IPS-NIHi11 (cell line): ENCODE measurements at regions not wholly inside any gene's neighbourhood (a gene's known extent, or its start where the extent isn't known, plus 50 kb on each side); places are given as distances from the start of the nearest gene placed in this dataset.
A peak's percentile ranks its signal among the peaks of the same experiment; 100 is the strongest.

Experiments
- DNase-seq: peaks from one replicate; pipeline ENCODE4 v3.0.0; 2012; ENCODE audit warnings: mixed read lengths, low spot score

GRCh38 chr5:4882186-4882585 lies 257.9 kb upstream of the ADAMTS16 start:
- no peak for DNase-seq

GRCh38 chr5:4883360-4883759 lies 256.8 kb upstream of the ADAMTS16 start:
- DNase-seq = no peak

DNA sequence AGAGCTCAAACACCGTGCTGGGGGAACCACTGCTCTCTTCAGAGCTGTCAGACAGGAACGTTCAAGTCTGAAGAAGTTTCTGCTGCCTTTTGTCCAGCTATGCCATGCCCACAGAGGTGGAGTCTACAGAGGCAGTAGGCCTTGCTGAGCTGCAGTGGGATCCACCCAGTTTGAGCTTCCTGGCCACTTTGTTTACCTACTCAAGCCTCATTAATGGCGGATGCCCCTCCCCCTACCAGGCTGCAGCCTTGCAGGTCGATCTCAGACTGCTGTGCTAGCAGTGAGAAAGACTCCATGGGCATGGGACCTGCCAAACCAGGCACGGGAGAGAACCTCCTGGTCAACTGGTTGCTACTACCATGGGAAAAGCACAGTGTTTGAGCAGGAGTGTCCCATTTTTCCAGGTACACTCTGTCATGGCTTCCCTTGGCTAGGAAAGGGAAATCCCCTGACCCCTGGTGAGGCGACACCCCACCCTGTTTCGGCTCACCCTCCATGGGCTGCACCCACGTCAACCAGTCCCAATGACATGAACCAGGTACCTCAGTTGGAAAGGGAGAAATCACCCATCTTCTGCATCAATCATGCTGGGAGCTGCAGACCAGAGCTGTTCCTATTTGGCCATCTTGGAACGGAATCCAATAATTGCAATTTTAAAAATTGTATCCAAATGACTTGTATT lies 246.9 kb upstream of the ADAMTS16 start:
- DNase-seq = no peak

- no peak for DNase-seq
These were observed 243.8 kb upstream of the ADAMTS16 start for GRCh38 chr5:4896328-4896727.

DNA sequence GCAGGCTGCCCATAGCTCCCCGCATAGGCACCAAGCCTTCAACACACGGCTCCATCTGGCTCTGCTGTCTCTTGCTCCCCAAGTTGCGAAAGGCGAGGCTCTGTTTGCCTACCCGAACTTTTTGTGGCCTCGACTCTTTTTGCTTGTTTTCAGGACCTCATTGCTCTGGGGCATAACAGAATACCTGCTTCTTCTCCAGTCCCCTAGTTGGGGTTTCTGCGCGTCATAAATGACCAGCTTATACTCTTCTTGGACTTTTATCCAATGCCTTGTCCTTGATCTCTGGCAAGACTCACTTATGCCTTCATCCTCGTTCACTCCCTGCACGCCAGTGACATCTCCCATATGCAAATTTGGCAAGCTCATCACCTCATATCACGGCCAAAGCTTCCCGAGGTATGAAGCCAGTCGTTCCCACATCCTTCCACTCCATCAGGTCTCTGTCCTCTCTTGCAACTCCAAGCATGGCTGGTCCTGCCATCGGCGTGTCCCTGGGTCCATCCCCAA lies 238.8 kb upstream of the ADAMTS16 start:
- no peak for DNase-seq

GRCh38 chr5:4901924-4902323 lies 238.2 kb upstream of the ADAMTS16 start:
- no peak for DNase-seq

DNA sequence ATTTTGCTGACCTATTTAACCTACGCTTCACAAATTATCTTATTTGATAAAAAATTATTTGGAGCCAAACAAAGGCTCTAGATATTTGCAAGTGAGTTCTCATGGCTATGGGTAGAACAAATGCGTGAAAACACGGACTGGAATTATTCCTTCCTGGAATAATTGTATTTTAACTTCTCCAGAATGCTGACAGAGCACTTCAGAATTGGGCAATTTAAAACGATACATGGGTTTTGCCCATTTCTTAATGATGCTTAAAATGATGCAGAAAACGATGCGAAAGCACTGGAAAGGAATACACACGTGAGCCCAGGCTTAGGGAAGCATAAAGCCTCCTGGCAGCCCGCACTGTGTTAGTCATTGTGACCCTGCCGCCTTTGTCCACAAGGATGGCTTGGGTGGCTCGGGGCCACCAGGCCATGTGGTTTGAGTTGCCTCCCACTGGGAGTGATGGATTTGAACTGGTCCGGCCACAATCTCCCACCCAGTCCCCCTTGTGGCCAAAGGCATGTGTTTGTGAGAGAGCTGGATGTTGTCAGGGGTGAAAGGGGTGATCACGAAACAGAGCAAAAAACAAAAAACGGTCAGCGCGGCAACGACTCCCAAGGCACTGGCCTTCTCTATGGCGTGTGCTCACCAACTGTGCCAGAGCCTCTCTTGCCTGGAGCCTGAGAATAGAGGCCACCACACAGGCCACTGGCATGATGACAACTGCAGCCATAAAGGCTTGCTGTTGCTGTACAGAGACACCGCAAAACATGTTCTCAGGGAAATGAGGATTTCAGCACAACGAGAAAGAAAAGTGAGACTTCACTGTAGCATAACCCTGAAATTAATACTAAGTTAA lies 234.2 kb upstream of the ADAMTS16 start:
- DNase-seq = peak; percentile 23

GRCh38 chr5:4906786-4907185 lies 233.3 kb upstream of the ADAMTS16 start:
- no peak for DNase-seq

DNA sequence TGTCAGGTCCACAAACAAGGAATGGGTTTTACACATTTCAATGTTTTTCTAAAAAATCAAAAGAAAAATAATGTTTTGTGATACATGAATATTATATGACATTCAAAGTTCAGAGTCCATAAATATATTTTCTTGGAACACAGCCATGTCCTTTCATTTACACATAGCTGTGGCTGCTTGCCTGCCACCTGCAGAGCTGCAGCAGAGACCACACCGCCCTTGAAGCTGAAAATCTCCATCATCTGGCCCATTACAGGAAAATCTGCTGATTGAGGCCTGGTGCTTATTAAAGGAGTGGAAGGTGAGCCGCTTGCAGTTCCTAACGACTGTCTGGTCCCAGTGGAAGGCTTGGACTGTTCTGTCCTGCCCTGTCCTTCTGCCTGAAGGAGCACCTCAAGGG lies 232.6 kb upstream of the ADAMTS16 start:
- no peak for DNase-seq

GRCh38 chr5:4909086-4909485 lies 231.0 kb upstream of the ADAMTS16 start:
- no peak for DNase-seq

GRCh38 chr5:4911646-4912403 lies 228.3 kb upstream of the ADAMTS16 start:
- no peak for DNase-seq

DNA sequence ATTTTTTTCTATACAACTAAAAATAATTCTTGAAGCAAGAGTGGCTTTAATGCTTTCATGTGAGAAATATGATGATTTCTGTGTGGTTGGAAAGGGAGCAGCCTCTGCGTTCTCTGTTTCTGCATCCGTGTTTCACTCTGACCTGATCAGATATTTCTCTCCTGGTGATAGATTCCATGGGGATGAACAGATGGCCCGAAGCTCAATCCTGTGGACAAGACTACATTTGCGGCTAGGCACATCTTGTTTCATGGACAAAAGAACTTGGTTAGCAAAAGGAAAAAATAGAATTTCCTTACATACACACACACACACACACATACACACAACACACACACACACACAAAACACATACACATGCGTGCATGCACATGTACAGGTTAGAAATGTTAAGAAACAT lies 218.2 kb upstream of the ADAMTS16 start:
- DNase-seq = no peak

DNA sequence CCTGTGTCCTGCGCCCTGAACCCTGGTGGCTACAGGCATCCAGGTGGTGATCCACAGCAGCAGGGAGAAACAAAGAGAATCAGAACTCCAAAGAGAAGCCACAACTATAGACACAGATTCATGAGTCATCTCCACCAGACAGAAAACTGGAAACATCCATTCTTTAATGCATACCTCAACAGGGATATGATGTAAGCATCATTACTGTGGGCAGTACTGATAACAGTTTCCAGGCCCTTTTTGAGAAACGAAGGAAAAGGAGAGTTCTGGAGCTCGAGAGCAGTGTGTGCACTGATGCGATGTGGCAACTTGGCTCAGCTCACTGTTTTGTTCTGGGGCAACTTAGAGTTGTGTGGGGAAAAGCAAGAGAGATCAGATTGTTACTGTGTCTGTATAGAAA lies 215.6 kb upstream of the ADAMTS16 start:
- DNase-seq = no peak

GRCh38 chr5:4927097-4927496 lies 213.0 kb upstream of the ADAMTS16 start:
- DNase-seq = no peak

DNA sequence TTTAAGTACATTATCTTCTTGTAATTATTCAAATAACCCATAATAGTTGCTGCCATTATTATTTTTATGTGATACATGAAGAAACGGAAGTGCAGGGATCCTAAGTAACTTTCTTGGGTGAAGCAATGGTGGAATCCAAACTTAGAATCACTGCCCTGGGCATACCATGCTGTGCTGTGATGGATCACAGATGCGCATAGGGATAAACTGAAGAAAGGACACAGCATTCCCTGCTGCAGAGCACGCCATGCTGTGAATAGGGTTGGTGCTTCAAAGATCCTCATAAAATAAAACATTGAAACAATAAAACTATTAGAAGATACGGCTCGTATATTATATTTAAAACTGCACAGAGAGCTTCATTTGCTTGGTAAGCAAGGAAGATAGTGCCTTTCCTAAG lies 211.7 kb upstream of the ADAMTS16 start:
- no peak for DNase-seq

DNA sequence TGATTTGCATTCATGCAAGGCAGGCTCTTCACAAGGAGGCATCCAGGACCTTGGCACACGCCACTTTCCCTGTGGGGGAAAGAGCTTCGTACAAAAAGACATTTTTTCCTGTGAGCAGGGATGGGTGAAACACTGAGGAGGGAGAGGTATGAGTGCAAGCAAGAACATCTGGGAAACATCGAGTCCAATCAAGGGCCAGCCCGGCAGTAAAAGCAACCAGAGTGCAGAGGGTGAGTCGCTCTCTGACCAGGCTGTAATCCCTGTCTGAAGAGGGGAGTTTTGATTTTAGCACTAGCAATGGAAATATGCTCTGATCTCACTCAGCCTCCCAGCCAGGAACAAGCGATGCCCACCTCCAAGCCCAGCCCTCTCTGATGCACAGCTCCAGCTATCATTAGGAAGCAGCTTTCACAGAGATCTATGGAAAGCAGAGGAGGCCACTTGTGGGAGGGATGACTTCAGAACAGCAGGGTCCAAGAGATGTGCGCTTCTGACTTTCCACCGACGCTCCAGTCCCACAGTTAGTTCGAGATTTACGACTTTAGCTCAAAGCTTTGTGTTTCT lies 211.0 kb upstream of the ADAMTS16 start:
- DNase-seq = no peak

DNA sequence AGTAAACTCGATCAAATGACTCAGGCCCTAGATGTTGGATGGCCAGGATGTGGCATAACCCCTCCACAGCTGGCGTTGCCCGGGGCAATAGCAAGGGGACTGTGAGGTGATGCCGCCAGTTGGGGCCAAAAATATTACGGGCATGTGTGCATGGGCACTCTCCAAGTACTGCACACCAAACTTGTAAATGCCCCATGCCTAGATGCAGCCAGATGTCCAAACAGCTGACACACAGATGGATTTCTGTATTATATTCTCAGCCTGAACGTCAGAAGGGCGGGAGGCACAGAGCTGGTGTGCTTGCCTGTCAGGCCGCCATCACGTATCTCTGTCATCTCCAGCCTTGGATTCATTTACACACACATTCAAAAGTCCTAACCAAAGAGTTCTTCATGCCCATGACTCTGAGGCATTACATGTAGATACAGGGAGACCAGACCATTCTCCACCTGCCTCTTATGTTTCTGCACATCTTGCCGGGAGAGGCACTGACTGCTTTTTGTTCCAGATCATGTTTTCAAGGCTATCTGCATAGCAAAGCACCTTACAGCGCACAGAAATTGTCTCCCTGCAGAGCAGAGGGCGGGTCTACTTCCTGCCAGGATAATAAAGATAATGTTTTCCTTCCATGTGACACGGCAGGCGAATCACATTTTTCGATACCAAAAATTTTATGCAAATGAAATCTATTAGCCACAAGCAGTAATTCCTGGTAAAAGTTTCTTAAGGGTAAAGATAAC lies 200.9 kb upstream of the ADAMTS16 start:
- no peak for DNase-seq

DNA sequence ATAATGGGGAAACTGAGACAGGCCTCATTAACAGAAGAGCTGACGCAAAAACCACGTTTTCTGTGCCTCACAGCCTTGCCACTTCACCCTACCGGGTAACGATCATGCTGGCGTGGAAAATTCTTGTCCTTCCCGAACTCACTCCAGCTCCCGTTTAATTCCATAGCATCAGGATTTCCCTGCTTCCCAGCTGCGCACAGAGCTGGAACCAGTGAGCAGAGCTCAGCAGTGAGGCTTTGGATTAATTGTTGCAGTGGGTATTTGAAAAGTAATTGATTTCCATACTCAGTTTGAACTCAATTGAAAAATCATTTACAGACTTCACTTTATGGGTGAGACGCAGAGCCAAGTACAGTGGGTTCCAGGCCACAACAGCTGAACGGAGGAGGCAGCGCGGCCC lies 199.0 kb upstream of the ADAMTS16 start:
- DNase-seq = no peak

GRCh38 chr5:4941957-4942830 lies 197.9 kb upstream of the ADAMTS16 start:
- DNase-seq = peak; percentile 91

DNA sequence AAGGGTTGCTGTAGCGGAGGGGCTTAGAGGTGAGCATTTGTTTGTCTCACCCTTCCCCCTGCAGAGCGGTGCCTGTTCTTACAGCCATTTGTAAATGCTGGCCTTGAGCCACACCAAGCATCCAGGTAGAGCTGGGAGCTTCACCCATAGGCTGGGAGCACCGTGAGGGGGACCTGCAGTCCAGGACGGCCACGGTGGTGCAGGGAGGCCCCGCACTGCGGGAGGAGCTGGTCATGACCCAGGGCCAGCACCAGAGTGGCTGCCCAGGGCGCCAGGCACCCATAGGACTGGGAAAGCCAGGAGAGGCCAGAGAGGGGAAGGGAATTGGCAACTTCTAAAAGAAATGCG lies 197.3 kb upstream of the ADAMTS16 start:
- peak; percentile 45 for DNase-seq

GRCh38 chr5:4945296-4945695 lies 194.8 kb upstream of the ADAMTS16 start:
- DNase-seq = no peak
